GM18858 (cell line): ENCODE measurements at regions not wholly inside any gene's neighbourhood (a gene's known extent, or its start where the extent isn't known, plus 50 kb on each side); places are given as distances from the start of the nearest gene placed in this dataset.

ENCODE experiments used
- ATAC-seq: cut with Tn5 transposase; IDR thresholded peaks from one replicate; pipeline ENCODE4 v1.9.1; 2021; ENCODE audit not compliant: unreplicated experiment

GRCh38 chr10:109529258-109529657 lies 394.1 kb downstream of the XPNPEP1 start:
- ATAC-seq, result no peak

- ATAC-seq, result no peak
Observed at GRCh38 chr10:109517748-109518147, 405.6 kb downstream of the XPNPEP1 start.

GRCh38 chr10:109504401-109504800 lies 418.9 kb downstream of the XPNPEP1 start:
- no peak for ATAC-seq

GRCh38 chr10:109487691-109488090 lies 435.6 kb downstream of the XPNPEP1 start:
- no peak for ATAC-seq

GRCh38 chr10:109480836-109481235 lies 442.5 kb downstream of the XPNPEP1 start:
- ATAC-seq, result no peak

- no peak for ATAC-seq
Observed at GRCh38 chr10:109475711-109476421, 447.4 kb downstream of the XPNPEP1 start.

- no peak for ATAC-seq
Observed at GRCh38 chr10:109474812-109475211, 448.5 kb downstream of the XPNPEP1 start.

GRCh38 chr10:109474261-109474660 lies 449.1 kb downstream of the XPNPEP1 start:
- ATAC-seq, result no peak

GRCh38 chr10:109467551-109467950 lies 455.8 kb downstream of the XPNPEP1 start:
- ATAC-seq, result no peak

GRCh38 chr10:109464949-109465348 lies 458.4 kb downstream of the XPNPEP1 start:
- no peak for ATAC-seq

GRCh38 chr10:109457302-109457638 lies 466.0 kb downstream of the XPNPEP1 start:
- no peak for ATAC-seq

- ATAC-seq, result no peak
Observed at GRCh38 chr10:109456566-109457301, 466.6 kb downstream of the XPNPEP1 start.

GRCh38 chr10:109454691-109455090 lies 468.6 kb downstream of the XPNPEP1 start:
- ATAC-seq, result no peak

GRCh38 chr10:109451879-109452278 lies 471.4 kb downstream of the XPNPEP1 start:
- ATAC-seq, result no peak

- no peak for ATAC-seq
Observed at GRCh38 chr10:109450702-109451101, 472.6 kb downstream of the XPNPEP1 start.

- no peak for ATAC-seq
Observed at GRCh38 chr10:109433434-109433833, 489.9 kb downstream of the XPNPEP1 start.

- no peak for ATAC-seq
Observed at GRCh38 chr10:109432281-109432680, 491.0 kb downstream of the XPNPEP1 start.

- no peak for ATAC-seq
Observed at GRCh38 chr10:109430799-109431198, 492.5 kb downstream of the XPNPEP1 start.

- no peak for ATAC-seq
Observed at GRCh38 chr10:109430043-109430760, 493.1 kb downstream of the XPNPEP1 start.

GRCh38 chr10:109428775-109429491 lies 494.4 kb downstream of the XPNPEP1 start:
- ATAC-seq, result no peak

GRCh38 chr10:109427411-109427810 lies 495.9 kb downstream of the XPNPEP1 start:
- ATAC-seq, result no peak
